Neural crest cell (in vitro differentiated cells): ENCODE measurements at regions not wholly inside any gene's neighbourhood (a gene's known extent, or its start where the extent isn't known, plus 50 kb on each side); places are given as distances from the start of the nearest gene placed in this dataset.

Experiments used
- DNase-seq: peaks from one replicate; pipeline ENCODE4 v3.0.0; 2021; ENCODE audit warnings: low read depth, mixed read lengths, low spot score
- H3K27ac Mint-ChIP-seq: one replicate; pipeline ENCODE4 v1.8.0; 2021; ENCODE audit warnings: mild to moderate bottlenecking, mixed read lengths; ENCODE audit not compliant: unreplicated experiment
- H3K27me3 Mint-ChIP-seq: 2 replicates; pipeline ENCODE4 v1.8.0; 2021; ENCODE audit warnings: low read depth, mild to moderate bottlenecking, mixed read lengths
- H3K36me3 Mint-ChIP-seq: 2 replicates; pipeline ENCODE4 v1.8.0; 2021; ENCODE audit warnings: low read depth, mild to moderate bottlenecking, mixed read lengths
- H3K4me1 Mint-ChIP-seq: 2 replicates; pipeline ENCODE4 v1.8.0; 2021; ENCODE audit warnings: mixed read lengths
- H3K4me3 Mint-ChIP-seq: one replicate; pipeline ENCODE4 v1.8.0; 2021; ENCODE audit warnings: mild to moderate bottlenecking, mixed read lengths
- H3K9me3 Mint-ChIP-seq: 2 replicates; pipeline ENCODE4 v1.8.0; 2021; ENCODE audit warnings: mixed read lengths
- CTCF ChIP-seq: fragments of 200-600 bp; sonication (generic); conservative IDR thresholded peaks from 2 replicates; pipeline ENCODE4 v1.5.0; 2021; ENCODE audit warnings: antibody characterized with exemption, mild to moderate bottlenecking

GRCh38 chr13:62358646-62358932, 942.9 kb upstream of the PCDH20 start:
- TF ChIP-seq CTCF, result no peak

GRCh38 chr13:62357887-62358645, 942.4 kb upstream of the PCDH20 start:
- H3K9me3 Mint-ChIP-seq, result no peaks in the 10 kb centered on the region
- H3K27me3 Mint-ChIP-seq, result no peaks in the 10 kb centered on the region
- no peak overlapping the region for H3K27ac Mint-ChIP-seq
- H3K4me1 Mint-ChIP-seq, result no peaks in the 10 kb centered on the region
- TF ChIP-seq CTCF, result peak; percentile 76
- H3K36me3 Mint-ChIP-seq, result no peaks in the 10 kb centered on the region
- peak; percentile 13 for DNase-seq
- no peak overlapping the region for H3K4me3 Mint-ChIP-seq

More at GRCh38 chr13:62358646-62358932, 942.9 kb upstream of the PCDH20 start:
- H3K36me3 Mint-ChIP-seq, result no peaks in the 10 kb centered on the region
- no peak overlapping the region for H3K4me3 Mint-ChIP-seq
- H3K27ac Mint-ChIP-seq, result no peak overlapping the region
- no peaks in the 10 kb centered on the region for H3K4me1 Mint-ChIP-seq
- no peaks in the 10 kb centered on the region for H3K9me3 Mint-ChIP-seq
- no peak for DNase-seq
- no peaks in the 10 kb centered on the region for H3K27me3 Mint-ChIP-seq

GRCh38 chr13:62356977-62357376, 941.3 kb upstream of the PCDH20 start:
- no peak overlapping the region for H3K27ac Mint-ChIP-seq
- no peaks in the 10 kb centered on the region for H3K9me3 Mint-ChIP-seq
- no peak overlapping the region for H3K4me3 Mint-ChIP-seq
- DNase-seq, result no peak
- no peaks in the 10 kb centered on the region for H3K4me1 Mint-ChIP-seq
- no peaks in the 10 kb centered on the region for H3K27me3 Mint-ChIP-seq
- no peak for TF ChIP-seq CTCF
- no peaks in the 10 kb centered on the region for H3K36me3 Mint-ChIP-seq

- peaks cover 9% of the 10 kb centered on the region for H3K4me1 Mint-ChIP-seq
- TF ChIP-seq CTCF, result no peak
- H3K9me3 Mint-ChIP-seq, result no peaks in the 10 kb centered on the region
- no peaks in the 10 kb centered on the region for H3K27me3 Mint-ChIP-seq
- no peaks in the 10 kb centered on the region for H3K36me3 Mint-ChIP-seq
- H3K4me3 Mint-ChIP-seq, result no peak overlapping the region
- H3K27ac Mint-ChIP-seq, result peak overlapping the region; percentile 60
- DNase-seq, result no peak
Measured at GRCh38 chr13:62337109-62337880, 921.6 kb upstream of the PCDH20 start.

- TF ChIP-seq CTCF, result no peak
- peaks cover 9% of the 10 kb centered on the region for H3K4me1 Mint-ChIP-seq
- no peaks in the 10 kb centered on the region for H3K36me3 Mint-ChIP-seq
- H3K27me3 Mint-ChIP-seq, result no peaks in the 10 kb centered on the region
- DNase-seq, result no peak
- no peak overlapping the region for H3K27ac Mint-ChIP-seq
- H3K9me3 Mint-ChIP-seq, result no peaks in the 10 kb centered on the region
- no peak overlapping the region for H3K4me3 Mint-ChIP-seq
Measured at GRCh38 chr13:62336507-62336906, 920.9 kb upstream of the PCDH20 start.
